ENCODE measurements at regions not wholly inside any gene's neighbourhood (a gene's known extent, or its start where the extent isn't known, plus 50 kb on each side); places are given as distances from the start of the nearest gene placed in this dataset.

- TF ChIP-seq CTCF (conservative IDR thresholded peaks at IDR 0.05; ENCODE audit: low read length) (no peak), EZH2phosphoT487 (IDR thresholded peaks at IDR 0.05; ENCODE audit: borderline replicate concordance, low read depth, low read length) (no peak)
Measured at GRCh38 chr6:105862936-105863607, 223.1 kb upstream of the PRDM1 start.

Measured in OCI-LY7 (cell line).